Right lobe of liver (tissue), 6 donors: ENCODE measurements at regions not wholly inside any gene's neighbourhood (a gene's known extent, or its start where the extent isn't known, plus 50 kb on each side); places are given as distances from the start of the nearest gene placed in this dataset.

Experiments used
- ATAC-seq, 4 donors: fragments of 200-7000 bp; cut with Tn5 transposase; one replicate each; pipeline ENCODE4 v1.9.1; 2020; ENCODE audit warnings: mild to moderate bottlenecking in 4 of 4, moderate library complexity in 4 of 4
- DNase-seq, 3 donors: peaks; one replicate each; pipeline ENCODE4 v3.0.0-alpha.2; 2020
- H3K27ac ChIP-seq, 3 donors: fragments of 200-600 bp; one replicate each; pipeline ENCODE4 v1.8.0; 2022
- H3K27me3 ChIP-seq, 2 donors: fragments of 200-600 bp; one replicate each; pipeline ENCODE4 v1.8.0; 2022
- H3K36me3 ChIP-seq, 4 donors: fragments of 200-600 bp; sonication (generic) in 1 of 4; one replicate each; pipeline versions ENCODE4 v1.5.1 to v1.8.0; 2017 to 2022; ENCODE audit warnings: control low read depth in 1 of 4
- H3K4me1 ChIP-seq, 4 donors: fragments of 200-600 bp; sonication (generic) in 1 of 4; one replicate each; pipeline versions ENCODE4 v1.5.1 to v1.8.0; 2017 to 2022; ENCODE audit warnings: control low read depth in 1 of 4
- H3K4me3 ChIP-seq, 3 donors: fragments of 200-600 bp; one replicate each; pipeline ENCODE4 v1.8.0; 2022
- H3K9me3 ChIP-seq, 4 donors: fragments of 200-600 bp; sonication (generic) in 1 of 4; one replicate each; pipeline versions ENCODE4 v1.5.1 to v1.8.0; 2017 to 2022; ENCODE audit warnings: control low read depth in 1 of 4
- POLR2A ChIP-seq: fragments of 450-650 bp; IDR thresholded peaks from one replicate; pipeline ENCODE4 v1.6.1; 2017; ENCODE audit warnings: antibody characterized with exemption, mild to moderate bottlenecking
- WGBS: methylation state at CpG from one replicate; pipeline ENCODE4 v1.1.6; 2018; ENCODE audit warnings: low coverage, low lambda C conversion rate; ENCODE audit not compliant: insufficient coverage; ENCODE audit errors: missing lambda C conversion rate; 5-methylcytosine and 5-hydroxymethylcytosine counted together
- intact Hi-C, 2 donors: fragments of 100-400 bp; cut with DNase I; formaldehyde crosslinking; loops; one replicate each; pipeline versions ENCODE4 v1.11.2 to v1.14.1; 2022
- TF ChIP-seq, protein P1 (sequence below), 4 donors: fragments of 200-600 bp in 3 of 4; fragments of 450-650 bp in 1 of 4; IDR thresholded peaks; one replicate each; pipeline versions ENCODE4 v1.5.1 to v1.8.0; 2016 to 2022; ENCODE audit warnings: antibody characterized with exemption in 4 of 4, mild to moderate bottlenecking in 2 of 4
- donor health status: DM: no; HTN: yes; CAD: no.
- donor health status: DM: no; HTN: no; CAD: no.
- donor health status: DM: no; HTN: no; CAD: no.
- donor health status: DM: no; HTN: yes; CAD: no.
- donor health status: DM: no; HTN: yes; CAD: no.

DNA sequence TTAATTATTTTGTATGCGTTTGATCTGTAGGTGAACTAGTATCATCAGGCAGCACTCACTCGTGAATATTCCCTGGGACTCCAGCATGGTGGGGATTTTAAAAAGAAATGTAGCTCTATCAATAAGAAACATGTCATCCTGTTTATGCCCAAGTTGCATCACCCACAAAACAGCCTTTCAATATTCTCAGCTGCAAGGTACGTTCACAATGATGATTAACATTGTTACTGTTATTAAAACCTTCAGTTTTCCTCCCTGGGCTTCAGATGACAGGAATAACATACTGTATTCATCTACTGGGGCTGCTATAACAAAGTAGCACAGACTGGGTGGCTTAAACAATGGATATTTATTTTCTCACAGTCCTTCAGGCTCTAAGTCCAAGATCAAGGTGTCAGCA is 87.9 kb upstream of the KLHL29 start:
- no peaks in the 10 kb centered on the region for H3K36me3 ChIP-seq
- TF ChIP-seq, protein P1, sequence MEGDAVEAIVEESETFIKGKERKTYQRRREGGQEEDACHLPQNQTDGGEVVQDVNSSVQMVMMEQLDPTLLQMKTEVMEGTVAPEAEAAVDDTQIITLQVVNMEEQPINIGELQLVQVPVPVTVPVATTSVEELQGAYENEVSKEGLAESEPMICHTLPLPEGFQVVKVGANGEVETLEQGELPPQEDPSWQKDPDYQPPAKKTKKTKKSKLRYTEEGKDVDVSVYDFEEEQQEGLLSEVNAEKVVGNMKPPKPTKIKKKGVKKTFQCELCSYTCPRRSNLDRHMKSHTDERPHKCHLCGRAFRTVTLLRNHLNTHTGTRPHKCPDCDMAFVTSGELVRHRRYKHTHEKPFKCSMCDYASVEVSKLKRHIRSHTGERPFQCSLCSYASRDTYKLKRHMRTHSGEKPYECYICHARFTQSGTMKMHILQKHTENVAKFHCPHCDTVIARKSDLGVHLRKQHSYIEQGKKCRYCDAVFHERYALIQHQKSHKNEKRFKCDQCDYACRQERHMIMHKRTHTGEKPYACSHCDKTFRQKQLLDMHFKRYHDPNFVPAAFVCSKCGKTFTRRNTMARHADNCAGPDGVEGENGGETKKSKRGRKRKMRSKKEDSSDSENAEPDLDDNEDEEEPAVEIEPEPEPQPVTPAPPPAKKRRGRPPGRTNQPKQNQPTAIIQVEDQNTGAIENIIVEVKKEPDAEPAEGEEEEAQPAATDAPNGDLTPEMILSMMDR (IDR thresholded peaks at IDR 0.05): no peak
- no peak for TF ChIP-seq POLR2A
- H3K27me3 ChIP-seq: no peaks in the 10 kb centered on the region
- no peak overlapping the region for H3K4me3 ChIP-seq
- H3K27ac ChIP-seq: no peak overlapping the region
- ATAC-seq (no peak), DNase-seq (no peak)
- H3K9me3 ChIP-seq: no peaks in the 10 kb centered on the region
- peaks cover 0 to 2% (median 0%) of the 10 kb centered on the region in 4 donors for H3K4me1 ChIP-seq
- WGBS: 72% methylated on average over 3 of the region's 3 CpGs
- intact Hi-C loops: no loop called here

DNA sequence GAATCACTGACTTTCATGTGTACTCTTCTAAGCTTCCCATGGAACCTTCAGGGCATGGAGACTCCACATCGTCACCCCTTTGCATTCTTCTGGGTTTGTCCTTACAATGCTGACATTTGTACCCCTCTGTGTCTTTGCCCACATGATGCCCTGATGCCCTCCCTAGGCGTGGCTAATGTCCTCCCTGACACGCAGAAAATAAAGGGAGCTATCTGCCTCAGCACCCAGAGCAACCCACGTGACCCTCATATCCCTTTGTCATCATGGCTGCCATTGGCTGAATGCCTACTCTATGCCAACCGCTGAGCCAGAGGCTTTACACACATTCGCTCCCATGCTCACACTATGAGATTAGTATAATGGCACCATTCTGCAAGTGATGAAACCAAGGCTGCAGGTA is 86.4 kb upstream of the KLHL29 start:
- no peaks in the 10 kb centered on the region for H3K27me3 ChIP-seq
- no peaks in the 10 kb centered on the region for H3K36me3 ChIP-seq
- TF ChIP-seq, protein P1 (IDR thresholded peaks at IDR 0.05): no peak
- no peaks in the 10 kb centered on the region for H3K9me3 ChIP-seq
- DNase-seq: no peak
- no peak overlapping the region for H3K4me3 ChIP-seq
- ATAC-seq: no peak
- H3K27ac ChIP-seq: no peak overlapping the region
- intact Hi-C loops: no loop called here
- no peaks in the 10 kb centered on the region for H3K4me1 ChIP-seq
- 78% methylated on average over 4 of the region's 6 CpGs for WGBS

DNA sequence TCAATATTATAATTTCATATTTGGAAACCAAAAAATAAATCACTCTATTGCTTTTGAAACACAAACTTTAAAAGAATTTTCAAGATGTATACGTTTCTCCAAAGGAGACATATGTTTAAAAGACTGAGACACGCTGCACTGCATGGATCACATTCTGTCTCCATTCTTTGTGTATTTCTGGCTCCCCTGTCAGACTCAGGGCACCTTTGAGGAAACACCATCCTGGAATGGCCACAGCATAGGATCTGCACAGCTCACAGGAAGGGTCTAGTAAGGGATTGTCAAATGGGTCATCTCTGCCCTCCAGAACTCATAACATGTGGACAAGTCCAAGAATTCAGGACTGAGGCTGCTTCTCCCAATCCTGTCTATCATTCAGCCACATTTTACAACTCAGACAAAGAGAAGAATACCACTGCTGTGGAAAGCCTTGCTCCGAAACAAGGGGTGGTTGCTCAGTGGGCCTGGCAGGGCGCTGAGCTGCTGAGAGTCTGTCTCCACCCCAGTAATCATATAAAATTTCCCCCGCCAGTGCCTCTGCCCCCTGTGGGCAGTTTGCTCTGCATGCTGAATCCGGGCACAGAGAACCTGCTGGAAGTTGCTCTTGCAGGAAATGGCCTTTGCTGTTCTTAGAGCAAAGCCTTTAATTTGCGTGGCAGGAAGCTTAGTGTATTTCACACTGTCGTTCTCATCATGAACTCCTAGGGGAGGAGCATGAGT is 85.3 kb upstream of the KLHL29 start:
- intact Hi-C loops: no loop called here

DNA sequence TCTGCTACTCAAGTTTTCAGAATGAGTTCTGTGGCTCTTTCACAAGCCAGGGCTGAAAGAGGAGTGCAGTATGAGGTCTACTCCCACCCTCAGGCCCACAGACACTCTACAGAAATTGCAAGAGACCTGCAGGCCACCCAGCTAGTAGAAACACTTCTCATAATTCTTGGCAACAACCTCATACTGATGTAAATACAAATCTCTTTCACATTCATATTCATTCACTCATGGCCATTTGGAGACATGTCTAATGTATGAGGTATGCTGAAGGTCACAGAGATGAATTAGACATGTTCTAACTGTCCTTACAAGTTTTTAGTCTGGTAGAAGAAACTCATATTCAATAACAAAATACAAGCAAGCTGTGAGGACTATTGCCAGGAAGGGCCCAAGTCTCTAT is 83.8 kb upstream of the KLHL29 start:
- Histone ChIP-seq H3K27me3 (no peaks in the 10 kb centered on the region), H3K27ac (no peak overlapping the region), H3K9me3 (no peaks in the 10 kb centered on the region), H3K4me1 (no peaks in the 10 kb centered on the region), H3K36me3 (no peaks in the 10 kb centered on the region), H3K4me3 (no peak overlapping the region)
- intact Hi-C loops: no loop called here
- ATAC-seq (no peak), DNase-seq (no peak)
- TF ChIP-seq, protein P1 (IDR thresholded peaks at IDR 0.05): no peak
- TF ChIP-seq POLR2A: no peak

More for the DNA sequence above, 85.3 kb upstream of the KLHL29 start:
- no peak overlapping the region for H3K4me3 ChIP-seq
- no peaks in the 10 kb centered on the region for H3K27me3 ChIP-seq
- no peak for ATAC-seq
- no peaks in the 10 kb centered on the region for H3K9me3 ChIP-seq
- DNase-seq: no peak
- no peaks in the 10 kb centered on the region for H3K36me3 ChIP-seq
- H3K4me1 ChIP-seq: no peaks in the 10 kb centered on the region
- TF ChIP-seq, protein P1 (IDR thresholded peaks at IDR 0.05): no peak
- TF ChIP-seq POLR2A: no peak
- WGBS: 65% methylated on average over 4 of the region's 8 CpGs
- no peak overlapping the region for H3K27ac ChIP-seq

DNA sequence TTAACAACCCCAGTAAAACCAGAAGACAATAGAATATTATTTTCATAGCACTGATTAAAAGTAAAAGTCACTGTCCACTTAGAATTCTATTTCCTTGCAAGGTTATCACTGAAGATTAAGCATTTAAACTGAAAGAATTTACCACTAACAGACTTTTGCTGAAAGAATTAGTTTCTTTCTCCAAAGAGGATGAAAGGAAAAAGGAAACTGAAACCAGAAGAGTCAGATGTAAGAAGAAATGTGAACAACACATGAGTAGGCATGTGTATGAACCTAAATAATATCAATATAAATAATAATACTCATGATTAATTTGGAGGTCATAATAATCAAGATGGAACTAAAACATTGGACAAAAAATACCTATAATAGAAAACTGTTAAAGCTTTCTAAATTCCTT is 82.4 kb upstream of the KLHL29 start:
- no peak for ATAC-seq
- Histone ChIP-seq H3K4me1 (no peaks in the 10 kb centered on the region), H3K9me3 (no peaks in the 10 kb centered on the region), H3K27me3 (no peaks in the 10 kb centered on the region), H3K36me3 (no peaks in the 10 kb centered on the region), H3K4me3 (no peak overlapping the region), H3K27ac (no peak overlapping the region)
- TF ChIP-seq, protein P1 (IDR thresholded peaks at IDR 0.05): no peak
- TF ChIP-seq POLR2A: no peak
- intact Hi-C loops: no loop called here
- no peak for DNase-seq
